OCI-LY7 (cell line): ENCODE measurements at regions not wholly inside any gene's neighbourhood (a gene's known extent, or its start where the extent isn't known, plus 50 kb on each side); places are given as distances from the start of the nearest gene placed in this dataset.

Experiments used
- CTCF ChIP-seq: fragments of 200-600 bp; sonication (generic); conservative IDR thresholded peaks from 2 replicates; pipeline ENCODE4 v1.5.1; 2014; ENCODE audit warnings: mild to moderate bottlenecking, antibody characterized with exemption, low read length, moderate library complexity, mixed read lengths
- EZH2phosphoT487 ChIP-seq: fragments of 200-600 bp; sonication (generic); IDR thresholded peaks from 2 replicates; pipeline ENCODE4 v1.6.1; 2018; ENCODE audit warnings: low read depth, borderline replicate concordance, mild to moderate bottlenecking, mixed run types, antibody characterized with exemption, low read length, moderate library complexity, mixed read lengths

GRCh38 chr13:37493775-37494174, 104.8 kb downstream of the POSTN start:
- no peak for TF ChIP-seq CTCF
- no peak for TF ChIP-seq EZH2phosphoT487
